ENCODE measurements at regions not wholly inside any gene's neighbourhood (a gene's known extent, or its start where the extent isn't known, plus 50 kb on each side); places are given as distances from the start of the nearest gene placed in this dataset.

DNA sequence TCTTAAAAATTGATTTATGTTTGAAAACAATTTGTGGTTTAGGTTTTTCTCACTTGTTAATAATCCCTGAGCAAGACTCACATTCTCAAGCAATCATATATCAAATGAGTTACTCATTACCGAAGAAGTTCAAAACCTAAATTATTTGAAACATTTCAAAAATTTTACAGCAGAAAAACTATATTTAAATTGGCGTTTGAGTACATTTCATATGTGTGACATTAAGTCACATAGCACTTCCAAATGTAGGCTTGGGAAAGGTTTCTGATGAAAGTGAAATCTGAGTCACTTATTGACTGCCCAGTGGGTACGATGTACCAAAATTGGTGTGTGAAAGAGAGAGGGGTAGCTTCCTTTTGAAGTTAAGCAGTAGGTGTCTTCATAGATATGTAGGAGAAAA lies 411.4 kb upstream of the SGCD start:
- DNase-seq (ENCODE audit: low read depth in 2 of 2), result no peak

GRCh38 chr5:155919126-155919525 lies 407.8 kb upstream of the SGCD start:
- DNase-seq (ENCODE audit: low read depth in 2 of 2), result no peak

DNA sequence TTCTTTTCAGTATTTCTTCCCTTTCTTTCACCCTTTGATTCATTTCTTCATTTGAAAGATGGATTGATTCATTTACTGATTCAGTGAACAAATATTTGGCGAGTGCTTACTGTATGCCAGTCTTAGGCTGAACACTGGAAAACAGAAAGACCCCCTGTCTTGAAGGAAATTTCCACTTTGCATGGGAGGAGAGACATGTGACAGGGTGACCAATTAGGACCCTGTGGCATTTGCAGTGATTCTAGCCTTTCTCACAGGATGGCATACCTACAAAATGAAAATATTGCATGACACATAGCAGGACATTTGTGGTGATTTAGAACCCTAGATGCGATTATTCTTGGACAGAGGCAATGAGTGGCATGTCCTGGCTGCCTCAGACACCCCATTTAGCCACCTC lies 407.2 kb upstream of the SGCD start:
- DNase-seq (ENCODE audit: low read depth in 2 of 2), result no peak

DNA sequence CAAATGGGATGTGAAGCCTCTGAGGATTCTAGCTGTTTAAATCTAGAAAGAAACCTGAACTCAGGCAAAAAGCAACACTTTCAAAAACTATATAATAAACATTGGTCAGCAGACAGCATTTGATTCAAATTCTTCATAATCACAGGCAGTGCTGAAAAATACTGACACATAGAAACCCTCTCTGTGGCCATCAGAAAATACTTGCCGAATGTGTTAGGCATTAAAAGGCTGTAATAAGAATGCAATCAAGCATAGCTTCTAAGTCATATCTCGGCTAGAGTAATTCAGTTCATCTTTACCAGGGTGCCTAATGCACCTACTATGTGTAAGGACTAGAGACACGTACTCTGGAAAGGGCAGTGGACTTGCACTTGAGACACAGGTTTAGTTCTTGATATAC lies 405.3 kb upstream of the SGCD start:
- no peak for DNase-seq (ENCODE audit: low read depth in 2 of 2)

DNA sequence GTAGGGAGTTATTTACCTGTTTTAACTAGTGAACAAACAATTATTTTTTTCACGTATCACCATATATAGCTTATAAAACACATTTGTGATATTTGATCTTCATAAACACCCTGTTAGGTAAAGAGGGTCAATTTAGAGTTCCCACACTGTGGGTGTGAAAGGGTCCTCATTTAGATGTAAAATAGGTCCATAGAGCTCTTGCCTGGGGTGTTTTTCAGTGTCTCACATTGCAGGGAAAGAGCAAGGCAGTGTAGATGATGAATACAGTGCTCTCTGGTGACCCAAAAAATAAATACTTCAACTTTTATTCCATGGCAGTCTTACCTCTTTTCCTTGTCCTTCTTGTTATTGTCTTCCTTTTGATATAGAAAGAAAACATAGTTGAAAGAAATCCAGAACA lies 403.2 kb upstream of the SGCD start:
- DNase-seq (ENCODE audit: low read depth in 2 of 2), result no peak

DNA sequence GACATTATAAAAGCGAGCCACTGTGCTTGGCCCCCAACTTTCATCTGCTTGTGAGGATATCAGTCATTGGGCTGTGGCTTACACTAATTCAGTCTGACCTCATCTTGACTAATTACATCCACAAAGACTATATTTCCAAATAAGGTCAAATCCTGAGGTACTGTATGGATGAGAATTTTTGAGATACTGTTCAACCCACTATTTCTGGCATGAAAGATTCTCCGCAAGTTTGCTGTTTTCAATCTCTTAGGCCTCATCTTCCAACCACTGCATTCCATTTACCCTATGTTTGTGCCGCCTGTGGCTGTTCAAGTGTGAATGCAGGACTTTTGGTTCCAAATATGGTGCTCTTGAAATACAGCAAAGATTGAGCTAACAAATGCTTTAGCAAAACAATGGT lies 400.9 kb upstream of the SGCD start:
- DNase-seq (ENCODE audit: low read depth in 2 of 2), result no peak

- DNase-seq (ENCODE audit: low read depth in 2 of 2), result no peak
Measured at GRCh38 chr5:155926766-155927165, 400.2 kb upstream of the SGCD start.

GRCh38 chr5:155929112-155929511 lies 397.9 kb upstream of the SGCD start:
- no peak for DNase-seq (ENCODE audit: low read depth in 2 of 2)

DNA sequence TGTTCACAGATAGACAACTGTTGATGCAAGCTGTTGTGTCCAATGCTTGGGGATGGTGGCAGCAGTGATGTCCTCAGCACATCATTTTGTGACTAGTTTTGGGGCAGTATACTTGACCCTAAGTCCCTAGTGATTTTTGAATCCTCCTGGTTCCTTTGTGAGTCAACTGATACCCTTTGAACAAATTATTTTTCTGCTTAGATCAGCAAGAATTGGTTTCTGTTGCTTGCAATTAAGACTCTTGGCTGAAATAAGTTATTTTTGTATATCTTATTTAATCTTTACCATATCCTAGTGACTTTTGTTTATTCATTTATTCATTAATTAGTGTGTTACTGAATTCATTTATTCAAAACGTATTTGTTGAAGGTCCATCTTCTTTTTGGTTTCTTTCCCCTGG lies 392.0 kb upstream of the SGCD start:
- no peak for DNase-seq (ENCODE audit: low read depth in 2 of 2)

GRCh38 chr5:155935723-155936122 lies 391.2 kb upstream of the SGCD start:
- no peak for DNase-seq (ENCODE audit: low read depth in 2 of 2)

DNA sequence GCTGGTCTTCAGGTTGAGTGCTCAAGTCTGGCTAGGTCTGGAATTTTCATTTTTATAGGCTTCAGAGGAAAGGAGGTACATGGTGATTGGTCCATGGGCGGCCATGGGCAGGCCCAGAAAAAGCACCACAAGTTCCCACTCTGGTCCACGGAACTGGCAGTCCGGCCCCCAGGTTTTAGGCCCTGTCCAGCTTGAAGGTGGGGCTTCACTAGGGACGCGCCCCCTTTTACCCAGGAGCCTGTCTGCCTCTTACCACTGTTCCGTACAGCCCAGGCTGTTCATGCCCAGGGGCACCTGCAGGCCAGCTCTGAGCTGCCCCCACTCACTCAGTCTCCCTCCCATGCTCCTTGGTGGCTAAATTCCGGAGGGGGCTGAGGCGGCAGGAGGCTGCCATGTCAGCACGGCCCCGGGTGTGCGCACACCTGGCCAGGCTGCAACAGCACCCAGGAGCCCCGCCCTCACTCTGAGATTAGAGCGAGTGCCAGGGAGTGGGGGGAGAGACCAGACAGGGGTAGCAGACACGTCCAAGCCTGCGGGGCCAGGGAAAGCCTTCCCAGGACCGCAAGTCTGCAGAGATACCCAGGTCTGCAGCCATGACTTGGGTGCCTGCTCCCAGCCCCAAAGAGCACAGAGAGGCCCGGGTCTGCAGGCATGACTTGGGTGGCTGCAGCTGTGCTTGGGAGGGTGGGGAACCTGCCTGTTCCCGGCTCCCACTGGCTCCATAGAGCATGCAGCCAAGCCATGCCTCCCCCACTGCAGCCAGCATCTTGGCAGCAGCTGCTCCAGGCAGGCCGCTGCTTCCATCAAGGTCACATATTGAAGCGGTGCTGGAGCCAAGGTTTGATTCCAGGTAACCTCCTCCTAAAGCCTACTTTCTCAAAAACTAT lies 390.2 kb upstream of the SGCD start:
- no peak for DNase-seq (ENCODE audit: low read depth in 2 of 2)

- no peak for DNase-seq (ENCODE audit: low read depth in 2 of 2)
Measured at GRCh38 chr5:155938051-155938450, 388.9 kb upstream of the SGCD start.

DNA sequence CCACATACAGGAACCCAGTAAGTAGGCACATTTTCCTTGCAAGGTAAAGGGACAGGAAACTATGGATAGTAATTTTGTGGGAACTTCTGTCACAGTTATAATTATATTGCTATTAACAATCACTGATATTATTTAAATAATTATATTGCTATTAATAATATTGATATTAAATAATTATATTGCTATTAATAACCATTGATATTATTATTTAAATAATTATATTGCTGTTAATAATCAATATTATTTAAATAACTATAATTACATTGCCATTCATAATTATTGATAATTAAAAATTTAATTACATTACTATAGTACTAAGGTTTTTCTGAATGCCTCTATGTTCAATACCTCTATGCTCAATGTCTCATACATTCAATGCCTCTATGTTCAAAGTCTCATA lies 385.6 kb upstream of the SGCD start:
- DNase-seq (ENCODE audit: low read depth in 2 of 2), result no peak

- no peak for DNase-seq (ENCODE audit: low read depth in 2 of 2)
Measured at GRCh38 chr5:155943516-155944407, 383.2 kb upstream of the SGCD start.

DNA sequence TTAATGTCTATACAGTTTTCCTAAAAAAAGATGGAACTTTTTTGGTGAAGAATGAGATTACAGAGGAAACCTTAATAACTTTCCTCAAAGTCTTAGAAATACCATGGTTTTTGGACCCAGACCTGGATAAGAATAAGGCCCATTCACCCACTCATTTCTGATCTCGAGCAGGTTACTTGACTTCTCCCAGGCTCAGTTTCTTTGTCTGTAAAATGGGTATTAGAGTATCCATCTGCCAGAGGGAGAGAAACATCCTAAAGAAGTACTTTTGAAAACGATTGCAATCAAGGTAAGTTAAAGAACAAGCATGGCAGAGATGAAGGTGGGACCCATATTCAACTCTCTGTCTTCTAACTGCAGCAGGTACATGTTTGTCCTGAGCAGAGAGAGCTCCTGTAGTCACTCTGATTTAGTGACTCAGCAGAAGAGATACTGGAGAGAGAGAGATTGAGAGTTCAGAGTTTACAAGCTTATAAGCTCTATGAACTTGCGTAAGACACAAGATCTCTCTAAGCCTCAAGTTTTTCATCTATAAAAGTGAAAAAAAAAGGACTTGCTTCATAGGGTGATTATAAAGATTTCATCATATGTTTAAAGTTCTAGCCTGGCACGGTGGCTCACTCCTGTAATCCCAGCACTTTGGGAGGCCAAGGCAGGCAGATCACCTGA lies 379.4 kb upstream of the SGCD start:
- no peak for DNase-seq (ENCODE audit: low read depth in 2 of 2)

DNA sequence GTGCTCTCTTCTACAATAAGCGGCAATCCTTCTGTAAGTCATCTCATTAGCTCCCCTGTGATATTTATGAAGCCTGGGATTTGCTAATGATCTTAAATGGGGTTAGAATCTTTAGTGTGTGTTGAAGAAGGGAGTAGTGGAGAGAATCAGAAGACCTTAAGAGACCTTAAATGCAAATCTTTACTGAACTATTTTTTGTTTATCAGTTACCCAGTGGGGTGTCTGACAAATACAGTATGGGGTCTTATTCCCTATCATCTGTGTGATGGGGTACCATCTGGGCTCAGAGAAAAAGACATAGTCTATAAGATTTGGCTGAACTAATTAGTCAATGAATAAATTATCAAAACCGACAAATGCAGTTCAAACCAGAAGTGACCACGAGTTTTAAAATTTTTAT lies 378.4 kb upstream of the SGCD start:
- no peak for DNase-seq (ENCODE audit: low read depth in 2 of 2)

- no peak for DNase-seq (ENCODE audit: low read depth in 2 of 2)
Measured at GRCh38 chr5:155952486-155953089, 374.4 kb upstream of the SGCD start.

GRCh38 chr5:155953335-155953734 lies 373.6 kb upstream of the SGCD start:
- no peak for DNase-seq (ENCODE audit: low read depth in 2 of 2)

DNA sequence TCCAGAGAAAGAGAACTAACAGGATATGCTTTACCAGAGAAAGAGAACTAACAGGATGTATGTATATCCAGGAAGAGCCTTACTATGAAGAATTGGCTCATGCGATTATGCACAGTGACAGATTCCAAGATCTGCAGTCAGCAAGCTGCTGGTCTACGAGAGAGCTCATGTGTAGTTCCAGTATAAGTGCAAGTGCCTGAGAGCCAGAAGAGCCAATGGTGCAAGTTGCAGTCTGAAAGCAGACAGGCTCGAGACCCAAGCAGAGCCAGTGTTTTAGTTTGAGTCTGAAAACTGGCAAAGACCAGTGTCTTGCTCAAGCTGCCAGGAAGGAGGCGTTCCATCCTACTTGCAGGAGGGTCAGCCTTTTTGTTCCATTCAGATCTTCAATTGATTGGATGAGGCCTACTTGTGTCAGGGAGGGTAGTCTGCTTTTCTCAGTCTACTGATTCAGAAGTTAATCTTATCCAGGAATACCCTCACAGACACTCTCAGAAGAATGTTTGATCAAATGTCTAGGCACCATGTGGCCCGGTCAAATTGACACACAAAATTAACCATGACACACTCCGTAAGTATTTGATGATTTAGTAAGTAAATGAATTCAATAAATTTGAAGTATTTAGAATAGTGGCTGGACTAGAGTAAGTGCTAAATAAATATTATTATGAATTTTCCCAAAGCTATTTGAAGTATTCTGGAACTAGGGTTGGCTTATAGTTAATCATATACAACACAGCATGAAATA lies 372.1 kb upstream of the SGCD start:
- DNase-seq (ENCODE audit: low read depth in 2 of 2), result no peak

DNA sequence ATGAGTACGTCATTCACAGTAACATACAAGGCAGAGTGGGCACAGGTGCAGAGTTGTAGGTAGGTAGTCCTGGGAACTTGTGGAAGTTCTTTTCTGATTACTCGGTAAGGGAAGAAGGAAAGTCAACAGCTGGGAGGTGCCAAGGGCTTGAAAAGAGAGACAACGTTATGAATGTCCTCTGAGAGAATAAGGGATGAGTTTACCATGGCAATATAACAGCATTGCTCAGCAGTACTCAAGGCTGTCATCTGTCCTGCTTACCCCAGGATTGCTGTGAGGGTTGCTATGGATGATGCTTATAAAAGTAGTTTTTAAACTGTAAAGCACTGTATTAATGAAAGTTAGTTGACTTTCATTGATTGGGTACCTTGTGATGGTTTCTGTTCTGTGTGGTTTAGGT lies 369.1 kb upstream of the SGCD start:
- no peak for DNase-seq (ENCODE audit: low read depth in 2 of 2)

- no peak for DNase-seq (ENCODE audit: low read depth in 2 of 2)
Measured at GRCh38 chr5:155959082-155959481, 367.9 kb upstream of the SGCD start.
